HG03103 (cell line): ENCODE measurements at regions not wholly inside any gene's neighbourhood (a gene's known extent, or its start where the extent isn't known, plus 50 kb on each side); places are given as distances from the start of the nearest gene placed in this dataset.

Experiments used
- ATAC-seq: cut with Tn5 transposase; IDR thresholded peaks from one replicate; pipeline ENCODE4 v1.9.1; 2021; ENCODE audit warnings: low read depth; ENCODE audit not compliant: unreplicated experiment

- ATAC-seq = no peak
Observed at GRCh38 chr5:1708592-1709141, 91.0 kb downstream of the MRPL36 start.

DNA sequence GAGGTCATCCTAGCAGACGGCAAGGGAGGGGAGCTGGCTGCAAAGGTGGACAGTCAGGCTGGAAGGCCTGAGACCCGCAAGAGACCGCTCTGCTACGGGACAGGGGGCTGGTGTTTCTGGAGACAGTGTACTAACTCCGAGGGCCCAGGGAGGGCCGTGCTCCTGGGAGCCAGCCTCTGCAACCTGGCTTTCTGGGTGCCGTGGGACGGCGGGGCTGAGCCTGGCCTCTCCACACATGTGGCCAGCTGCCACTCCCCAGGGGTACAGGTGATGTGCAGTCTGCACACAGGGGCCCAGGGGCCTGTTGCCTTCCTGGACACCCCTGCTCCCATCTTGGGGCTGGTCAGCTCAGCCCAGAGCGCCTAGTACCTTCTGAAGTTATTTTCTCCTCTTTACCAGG, 92.2 kb downstream of the MRPL36 start:
- ATAC-seq = no peak

DNA sequence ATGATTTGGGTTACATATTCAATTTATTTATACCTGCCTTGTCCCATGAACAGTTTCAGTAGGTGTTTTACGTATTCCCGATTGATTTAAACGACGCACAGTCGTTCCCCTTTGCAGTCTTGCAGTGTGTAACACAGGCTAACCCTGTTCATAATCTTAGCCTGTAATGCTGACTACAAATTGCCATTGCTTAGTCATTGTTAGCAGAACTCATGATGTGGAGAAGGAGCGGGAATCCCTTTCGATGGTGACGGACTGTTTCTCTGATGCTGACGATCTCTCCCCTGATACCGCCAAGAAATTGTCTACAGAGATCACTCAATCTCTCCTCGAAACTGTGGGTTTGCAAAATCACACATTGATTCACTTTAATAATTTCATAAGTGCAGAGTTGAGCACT, 93.2 kb downstream of the MRPL36 start:
- ATAC-seq = no peak

DNA sequence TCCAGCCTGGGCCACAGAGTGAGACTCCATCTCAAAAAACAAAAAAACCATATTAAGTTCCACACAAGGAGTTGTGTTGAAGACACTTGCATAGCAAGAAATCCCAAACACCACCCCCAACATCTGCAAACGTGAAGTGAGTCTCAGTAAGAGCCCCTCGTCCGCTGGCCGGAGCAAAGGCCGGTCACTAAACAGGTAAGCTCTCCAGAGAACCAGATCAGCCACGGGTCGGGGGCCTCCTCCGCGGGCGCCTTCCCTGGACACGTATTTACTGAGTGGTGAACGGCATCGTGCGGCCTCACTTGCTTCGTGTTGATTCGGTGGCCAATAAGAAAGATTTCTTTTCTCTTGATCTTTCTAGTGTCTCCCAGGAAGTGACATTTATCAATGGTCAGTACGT, 93.6 kb downstream of the MRPL36 start:
- no peak for ATAC-seq

DNA sequence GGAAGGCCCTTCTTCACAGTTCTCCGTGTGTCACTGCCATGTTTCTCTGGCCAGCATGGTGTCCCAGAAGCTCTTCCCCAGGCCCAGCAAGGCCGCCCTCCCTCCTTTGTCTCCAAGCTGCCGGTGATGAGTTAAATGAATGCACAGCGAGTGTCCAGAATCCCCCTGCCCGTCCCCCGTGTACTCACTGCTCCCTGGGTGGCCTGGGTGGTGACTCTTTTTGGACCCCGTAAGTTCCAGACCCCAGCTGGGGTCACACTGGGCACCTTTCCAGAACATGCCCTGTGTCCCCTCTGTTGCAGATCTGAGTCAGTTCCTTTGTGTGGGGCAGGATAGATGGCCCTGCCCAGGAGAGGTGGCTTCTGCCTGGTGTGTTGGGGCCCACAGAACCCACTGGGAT, 95.0 kb downstream of the MRPL36 start:
- no peak for ATAC-seq

- no peak for ATAC-seq
Observed at GRCh38 chr5:1704266-1704665, 95.4 kb downstream of the MRPL36 start.

- no peak for ATAC-seq
Observed at GRCh38 chr5:1703352-1704050, 96.1 kb downstream of the MRPL36 start.

- no peak for ATAC-seq
Observed at GRCh38 chr5:1702318-1702717, 97.3 kb downstream of the MRPL36 start.

DNA sequence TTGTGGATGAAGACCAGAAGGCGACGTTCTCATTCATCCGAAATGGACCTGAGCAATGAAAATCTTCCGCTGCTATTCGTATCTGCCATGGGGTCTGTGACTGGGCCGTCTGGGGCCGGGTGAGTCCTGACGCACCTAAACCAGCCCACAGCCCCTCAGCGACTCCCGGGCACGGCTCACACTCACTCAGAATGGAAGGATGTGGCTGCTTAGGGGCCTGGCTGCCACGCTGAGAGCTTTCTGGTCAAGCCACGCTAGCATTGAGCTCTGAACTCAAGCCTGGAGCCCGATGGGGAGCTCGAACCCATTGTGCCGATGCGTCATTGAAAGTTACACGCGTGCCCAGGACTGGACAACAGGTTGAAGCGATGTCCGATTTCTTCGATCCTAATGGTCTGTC, 97.8 kb downstream of the MRPL36 start:
- ATAC-seq = no peak

- no peak for ATAC-seq
Observed at GRCh38 chr5:1701216-1701864, 98.3 kb downstream of the MRPL36 start.

GRCh38 chr5:1699394-1699793, 100.2 kb downstream of the MRPL36 start:
- ATAC-seq = no peak

- no peak for ATAC-seq
Observed at GRCh38 chr5:1698589-1699316, 100.9 kb downstream of the MRPL36 start.

GRCh38 chr5:1692381-1692780, 107.3 kb downstream of the MRPL36 start:
- no peak for ATAC-seq

DNA sequence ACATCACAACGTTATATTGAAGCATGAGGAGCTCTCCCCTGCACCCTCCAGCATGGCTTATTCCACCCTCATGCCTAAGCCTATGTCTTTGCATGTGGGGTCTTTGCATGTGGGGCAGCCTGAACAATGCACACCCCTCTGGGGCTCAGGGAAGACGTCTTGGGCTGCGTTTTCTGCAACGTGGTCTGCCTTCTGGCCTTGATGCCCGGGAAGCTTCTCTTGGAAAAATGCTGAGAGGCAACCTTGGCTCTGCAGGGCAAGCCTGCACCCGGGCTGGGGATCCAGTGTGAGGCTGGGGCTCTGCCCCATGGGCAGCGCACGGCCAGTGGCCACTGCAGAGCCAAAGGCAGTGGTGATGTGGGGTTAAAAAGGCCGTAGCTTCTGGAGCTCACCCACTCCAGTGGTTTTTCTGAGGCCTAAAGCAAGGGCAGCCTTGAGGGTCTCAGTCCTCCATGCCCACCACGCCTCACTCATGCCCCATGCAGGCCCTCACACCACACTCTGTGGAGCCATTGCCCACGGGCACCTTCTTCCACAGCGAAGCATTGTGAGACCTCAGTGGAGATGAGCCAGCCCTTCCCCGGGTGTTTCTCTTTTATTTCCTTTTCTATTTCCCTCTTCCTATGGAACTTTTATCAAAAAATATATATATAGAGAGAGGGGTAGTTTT, 112.2 kb downstream of the MRPL36 start:
- ATAC-seq = no peak

- ATAC-seq = no peak
Observed at GRCh38 chr5:1686016-1686802, 113.4 kb downstream of the MRPL36 start.

GRCh38 chr5:1685066-1685465, 114.6 kb downstream of the MRPL36 start:
- no peak for ATAC-seq

- ATAC-seq = no peak
Observed at GRCh38 chr5:1681955-1682354, 117.7 kb downstream of the MRPL36 start.

- ATAC-seq = no peak
Observed at GRCh38 chr5:1673042-1673677, 126.5 kb downstream of the MRPL36 start.

GRCh38 chr5:1672396-1672795, 127.2 kb downstream of the MRPL36 start:
- no peak for ATAC-seq

GRCh38 chr5:1671351-1671750, 128.3 kb downstream of the MRPL36 start:
- ATAC-seq = no peak
